Activated T-helper 1 cell treated with anti-CD3 and anti-CD28 coated beads, Interleukin-12 subunit alpha, Interleukin-12 subunit beta, Interleukin-2, Interleukin-4 antibody, amounts not matched to agents 30 ng/mL and 10 ng/mL and 1 ng/mL, durations not matched to agents 14 hours and 24 hours and 36 hours (primary cell): ENCODE measurements at regions not wholly inside any gene's neighbourhood (a gene's known extent, or its start where the extent isn't known, plus 50 kb on each side); places are given as distances from the start of the nearest gene placed in this dataset.
"Not testable (repeated sequence)": the region's sequence is repeated elsewhere in the genome, so short reads cannot be mapped to it uniquely, and the experiment has no call there.

ENCODE experiments used
- DNase-seq: peaks from one replicate; pipeline ENCODE4 v3.0.0; 2021; ENCODE audit warnings: low spot score
- H3K27ac Mint-ChIP-seq: one replicate; pipeline ENCODE4 v1.8.0; 2021; ENCODE audit warnings: mild to moderate bottlenecking, mixed read lengths
- H3K27me3 Mint-ChIP-seq: one replicate; pipeline ENCODE4 v1.8.0; 2022; ENCODE audit warnings: mild to moderate bottlenecking, moderate library complexity, mixed read lengths; ENCODE audit not compliant: insufficient read depth
- H3K36me3 Mint-ChIP-seq: one replicate; pipeline ENCODE4 v1.8.0; 2021; ENCODE audit warnings: low read depth, mixed read lengths
- H3K4me1 Mint-ChIP-seq: one replicate; pipeline ENCODE4 v1.8.0; 2021; ENCODE audit warnings: low read depth, mixed read lengths
- H3K4me3 Mint-ChIP-seq: one replicate; pipeline ENCODE4 v1.8.0; 2021; ENCODE audit warnings: mild to moderate bottlenecking, moderate library complexity, mixed read lengths
- H3K9me3 Mint-ChIP-seq: one replicate; pipeline ENCODE4 v1.8.0; 2021; ENCODE audit warnings: mixed read lengths
- intact Hi-C: fragments of 100-400 bp; cut with micrococcal nuclease; formaldehyde crosslinking; loops from one replicate; pipeline ENCODE4 v1.15.1; 2024

DNA sequence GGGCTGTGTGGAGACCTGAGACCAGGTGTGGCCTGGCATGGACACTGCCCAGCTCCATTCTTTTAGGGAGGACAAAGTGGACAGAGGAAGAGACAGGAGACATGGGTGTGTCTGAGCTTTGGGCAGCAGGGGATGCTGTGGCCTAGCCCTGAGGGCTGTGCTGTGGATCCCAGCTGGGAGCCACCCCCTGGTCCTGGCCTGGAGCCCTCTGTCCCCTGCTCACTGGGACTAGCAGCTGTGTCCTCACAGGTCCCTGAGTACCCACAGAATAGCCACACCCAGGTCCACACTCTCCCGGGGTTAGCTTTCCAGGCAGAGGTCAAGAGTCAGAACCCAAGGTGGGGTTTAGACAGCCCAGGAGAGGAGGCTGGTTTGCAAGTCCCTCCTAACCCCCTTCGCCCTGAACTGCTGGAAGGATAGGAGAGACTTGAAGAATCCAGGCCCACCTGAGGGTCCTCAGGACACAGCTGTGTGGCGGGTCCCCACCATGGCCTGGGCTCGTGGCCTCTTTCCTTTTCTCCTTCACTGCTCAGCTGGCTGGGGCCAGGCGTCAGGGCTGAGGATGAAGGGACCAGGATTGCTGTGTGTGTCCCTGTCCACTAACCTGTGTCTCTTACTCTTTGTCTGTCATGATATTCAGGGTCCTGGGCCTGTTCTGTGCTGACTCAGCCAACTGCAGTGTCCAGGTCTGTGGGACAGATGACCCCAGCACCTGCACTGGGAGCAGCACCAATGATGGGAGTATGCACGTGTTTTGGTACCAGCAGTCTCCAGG, 78.5 kb upstream of the VPREB1 start:
- H3K36me3 Mint-ChIP-seq = no peaks in the 10 kb centered on the region
- H3K9me3 Mint-ChIP-seq = no peaks in the 10 kb centered on the region
- peaks cover 10% of the 10 kb centered on the region for H3K27me3 Mint-ChIP-seq
- H3K4me1 Mint-ChIP-seq = peaks cover 9% of the 10 kb centered on the region
- H3K4me3 Mint-ChIP-seq = no peak overlapping the region
- DNase-seq = no peak
- intact Hi-C loops = no loop called here
- H3K27ac Mint-ChIP-seq = no peak overlapping the region

- Mint-ChIP-seq H3K4me1 (peaks cover 9% of the 10 kb centered on the region), H3K4me3 (no peak overlapping the region), H3K9me3 (no peaks in the 10 kb centered on the region), H3K27ac (no peak overlapping the region), H3K36me3 (no peaks in the 10 kb centered on the region), H3K27me3 (peaks cover 10% of the 10 kb centered on the region)
- DNase-seq = no peak
- intact Hi-C loops = no loop called here
Observed at GRCh38 chr22:22164541-22165272, 79.9 kb upstream of the VPREB1 start.

DNA sequence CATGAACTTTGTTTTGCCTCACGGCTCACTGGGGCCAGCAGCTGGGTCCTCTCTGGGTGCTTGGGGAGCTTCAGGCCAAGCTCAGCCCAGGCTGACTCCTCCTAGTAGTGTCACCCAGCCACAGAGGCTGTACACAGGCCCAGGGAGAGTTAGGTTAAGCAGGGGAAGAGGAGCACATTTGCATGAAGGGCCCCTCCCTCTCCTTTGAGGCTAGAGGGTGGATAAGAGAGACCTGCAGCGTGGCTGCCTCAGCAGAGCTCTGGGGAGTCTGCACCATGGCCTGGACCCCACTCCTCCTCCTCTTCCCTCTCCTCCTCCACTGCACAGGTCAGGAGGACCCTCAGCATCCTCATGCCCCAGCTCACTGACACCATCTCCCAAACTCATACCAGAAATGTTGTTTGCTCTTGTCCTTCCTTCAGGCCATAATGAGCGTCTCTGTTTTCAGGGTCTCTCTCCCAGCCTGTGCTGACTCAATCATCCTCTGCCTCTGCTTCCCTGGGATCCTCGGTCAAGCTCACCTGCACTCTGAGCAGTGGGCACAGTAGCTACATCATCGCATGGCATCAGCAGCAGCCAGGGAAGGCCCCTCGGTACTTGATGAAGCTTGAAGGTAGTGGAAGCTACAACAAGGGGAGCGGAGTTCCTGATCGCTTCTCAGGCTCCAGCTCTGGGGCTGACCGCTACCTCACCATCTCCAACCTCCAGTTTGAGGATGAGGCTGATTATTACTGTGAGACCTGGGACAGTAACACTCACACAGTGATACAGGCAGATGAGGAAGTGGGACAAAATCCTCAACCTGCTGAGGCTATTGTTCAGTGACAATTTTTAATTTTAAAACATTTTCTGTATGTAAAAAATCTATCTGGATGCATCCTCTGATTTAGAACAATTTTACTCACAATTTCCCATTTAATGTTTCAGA, 82.4 kb upstream of the VPREB1 start:
- Mint-ChIP-seq H3K9me3 (no peaks in the 10 kb centered on the region), H3K4me1 (no peaks in the 10 kb centered on the region), H3K36me3 (no peaks in the 10 kb centered on the region), H3K27me3 (peaks cover 15% of the 10 kb centered on the region), H3K27ac (no peak overlapping the region), H3K4me3 (no peak overlapping the region)
- intact Hi-C loops = no loop called here
- no peak for DNase-seq

DNA sequence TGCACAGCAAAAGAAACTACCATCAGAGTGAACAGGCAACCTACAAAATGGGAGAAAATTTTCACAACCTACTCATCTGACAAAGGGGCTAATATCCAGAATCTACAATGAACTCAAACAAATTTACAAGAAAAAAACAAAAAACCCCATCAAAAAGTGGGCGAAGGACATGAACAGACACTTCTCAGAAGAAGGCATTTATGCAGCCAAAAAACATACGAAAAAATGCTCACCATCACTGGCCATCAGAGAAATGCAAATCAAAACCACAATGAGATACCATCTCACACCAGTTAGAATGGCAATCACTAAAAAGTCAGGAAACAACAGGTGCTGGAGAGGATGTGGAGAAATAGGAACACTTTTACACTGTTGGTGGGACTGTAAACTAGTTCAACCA, 83.8 kb upstream of the VPREB1 start:
- H3K9me3 Mint-ChIP-seq, H3K36me3 Mint-ChIP-seq, H3K27ac Mint-ChIP-seq, intact Hi-C loops, DNase-seq, H3K4me3 Mint-ChIP-seq, H3K4me1 Mint-ChIP-seq: not testable (repeated sequence)
- H3K27me3 Mint-ChIP-seq = peaks cover 15% of the 10 kb centered on the region

GRCh38 chr22:22159384-22159783, 85.2 kb upstream of the VPREB1 start:
- intact Hi-C loops = no loop called here
- Mint-ChIP-seq H3K4me1 (peaks cover 4% of the 10 kb centered on the region), H3K36me3 (no peaks in the 10 kb centered on the region)

DNA sequence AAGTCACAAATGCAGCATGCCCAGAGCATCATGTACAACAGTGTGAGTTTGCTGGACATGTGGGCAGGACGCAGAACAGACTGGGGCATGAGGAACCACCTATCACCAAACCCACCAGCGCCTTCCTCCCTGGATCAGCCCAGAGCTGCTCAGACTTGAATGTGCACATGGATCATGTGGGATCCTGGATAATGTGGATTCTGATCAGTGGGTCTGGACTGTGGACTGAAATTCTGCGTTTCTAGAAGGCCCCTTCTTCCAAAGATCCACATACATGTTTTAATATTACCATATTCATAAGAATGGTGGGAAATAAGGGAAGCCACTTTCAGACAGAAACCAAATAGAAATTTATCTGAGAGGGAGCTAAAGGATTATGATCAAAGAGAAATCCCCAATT, 85.6 kb upstream of the VPREB1 start:
- Mint-ChIP-seq H3K27ac (no peak overlapping the region), H3K9me3 (no peaks in the 10 kb centered on the region), H3K36me3 (no peaks in the 10 kb centered on the region), H3K27me3 (peaks cover 14% of the 10 kb centered on the region), H3K4me1 (peaks cover 4% of the 10 kb centered on the region), H3K4me3 (no peak overlapping the region)
- no peak for DNase-seq
- intact Hi-C loops = no loop called here

More at GRCh38 chr22:22159384-22159783, 85.2 kb upstream of the VPREB1 start:
- H3K9me3 Mint-ChIP-seq = no peaks in the 10 kb centered on the region
- H3K4me3 Mint-ChIP-seq = no peak overlapping the region
- H3K27me3 Mint-ChIP-seq = peaks cover 17% of the 10 kb centered on the region
- no peak overlapping the region for H3K27ac Mint-ChIP-seq
- no peak for DNase-seq

GRCh38 chr22:22158207-22158816, 86.3 kb upstream of the VPREB1 start:
- Mint-ChIP-seq H3K36me3 (no peaks in the 10 kb centered on the region), H3K4me3 (no peak overlapping the region), H3K9me3 (no peaks in the 10 kb centered on the region), H3K27me3 (peaks cover 11% of the 10 kb centered on the region), H3K4me1 (peaks cover 4% of the 10 kb centered on the region), H3K27ac (no peak overlapping the region)
- intact Hi-C loops = no loop called here
- no peak for DNase-seq

GRCh38 chr22:22157348-22157725, 87.2 kb upstream of the VPREB1 start:
- intact Hi-C loops = loop anchor here (2.0 kb wide), 1 partner anchor 47 kb away; no protein-coding TSS in a partner anchor
- no peaks in the 10 kb centered on the region for H3K36me3 Mint-ChIP-seq
- H3K4me3 Mint-ChIP-seq = no peak overlapping the region
- peaks cover 4% of the 10 kb centered on the region for H3K4me1 Mint-ChIP-seq
- no peak for DNase-seq
- no peak overlapping the region for H3K27ac Mint-ChIP-seq
- H3K9me3 Mint-ChIP-seq = no peaks in the 10 kb centered on the region
- peaks cover 14% of the 10 kb centered on the region for H3K27me3 Mint-ChIP-seq

GRCh38 chr22:22156716-22157347, 87.8 kb upstream of the VPREB1 start:
- H3K4me3 Mint-ChIP-seq = no peak overlapping the region
- H3K27ac Mint-ChIP-seq = peak overlapping the region; percentile 51
- H3K36me3 Mint-ChIP-seq = no peaks in the 10 kb centered on the region
- peaks cover 4% of the 10 kb centered on the region for H3K4me1 Mint-ChIP-seq
- no peaks in the 10 kb centered on the region for H3K9me3 Mint-ChIP-seq
- intact Hi-C loops = loop anchor here (1.0 to 2.0 kb wide), 4 partner anchors 38 to 97 kb away; no protein-coding TSS in a partner anchor
- DNase-seq = peak; percentile 48
- H3K27me3 Mint-ChIP-seq = peaks cover 16% of the 10 kb centered on the region

DNA sequence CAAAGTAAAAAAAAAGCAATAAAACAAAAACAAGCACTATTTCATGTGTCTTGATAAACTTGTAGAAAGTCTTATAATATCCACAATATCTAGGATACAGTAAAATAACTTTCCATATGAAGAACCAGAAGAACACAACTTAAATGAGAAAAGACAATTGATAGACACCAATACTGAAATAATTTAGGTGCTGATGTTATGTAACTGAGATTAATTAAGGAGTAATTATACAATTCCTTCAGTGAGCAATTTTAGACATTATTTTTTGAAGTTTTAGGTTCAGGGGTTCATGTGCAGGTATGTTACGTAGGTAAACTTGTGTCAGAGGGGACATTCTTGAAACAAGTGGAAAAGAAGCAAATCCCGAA, 88.3 kb upstream of the VPREB1 start:
- H3K27ac Mint-ChIP-seq = no peak overlapping the region
- H3K4me3 Mint-ChIP-seq = no peak overlapping the region
- no peak for DNase-seq
- no peaks in the 10 kb centered on the region for H3K36me3 Mint-ChIP-seq
- peaks cover 18% of the 10 kb centered on the region for H3K27me3 Mint-ChIP-seq
- peaks cover 4% of the 10 kb centered on the region for H3K4me1 Mint-ChIP-seq
- no peaks in the 10 kb centered on the region for H3K9me3 Mint-ChIP-seq
- intact Hi-C loops = loop anchor here (1.0 to 2.0 kb wide), 4 partner anchors 39 to 96 kb away; no protein-coding TSS in a partner anchor

- Mint-ChIP-seq H3K4me3 (no peak overlapping the region), H3K27ac (no peak overlapping the region), H3K4me1 (peaks cover 4% of the 10 kb centered on the region), H3K27me3 (peaks cover 18% of the 10 kb centered on the region), H3K36me3 (no peaks in the 10 kb centered on the region), H3K9me3 (no peaks in the 10 kb centered on the region)
- no peak for DNase-seq
- intact Hi-C loops = loop anchor here (1.0 to 2.0 kb wide), 4 partner anchors 40 to 95 kb away; no protein-coding TSS in a partner anchor
Observed at GRCh38 chr22:22155607-22156006, 89.0 kb upstream of the VPREB1 start.

DNA sequence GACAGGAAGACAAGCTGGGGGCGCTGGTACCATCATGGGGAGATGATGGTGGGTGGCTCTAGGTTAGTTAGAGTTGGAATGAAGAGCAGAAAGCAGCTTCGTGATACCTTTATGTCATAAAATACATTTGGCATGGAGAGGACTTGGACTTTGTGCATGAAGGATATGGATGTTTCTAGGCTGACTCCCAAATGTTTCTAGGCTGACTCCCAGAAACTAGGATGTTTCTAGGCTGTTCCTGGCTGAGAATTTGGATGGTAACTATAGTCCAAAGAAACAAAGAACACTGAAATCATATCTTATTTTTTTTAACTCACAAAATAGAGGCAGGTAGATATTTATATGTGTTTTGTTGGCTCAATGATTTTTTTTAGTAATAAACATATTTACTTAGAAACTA, 89.4 kb upstream of the VPREB1 start:
- Mint-ChIP-seq H3K4me1 (peaks cover 4% of the 10 kb centered on the region), H3K4me3 (no peak overlapping the region), H3K36me3 (no peaks in the 10 kb centered on the region), H3K27me3 (peaks cover 23% of the 10 kb centered on the region), H3K27ac (no peak overlapping the region), H3K9me3 (no peaks in the 10 kb centered on the region)
- intact Hi-C loops = no loop called here
- no peak for DNase-seq
